Cardiac muscle cell (in vitro differentiated cells and primary cell): ENCODE measurements at regions not wholly inside any gene's neighbourhood (a gene's known extent, or its start where the extent isn't known, plus 50 kb on each side); places are given as distances from the start of the nearest gene placed in this dataset.

Experiments
- DNase-seq, 2 donors: peaks; one replicate each; pipeline versions ENCODE4 v3.0.0 to v3.0.0-alpha.2; 2010 to 2017; ENCODE audit warnings: low read depth in 1 of 2, low spot score in 1 of 2
- H3K27ac ChIP-seq: fragments of 200-600 bp; sonication (generic); 2 replicates; pipeline ENCODE4 v1.5.1; 2016
- H3K27me3 ChIP-seq: fragments of 200-600 bp; sonication (generic); 2 replicates; pipeline ENCODE4 v1.6.0; 2016; ENCODE audit warnings: control low read depth
- H3K36me3 ChIP-seq: fragments of 200-600 bp; sonication (generic); 2 replicates; pipeline ENCODE4 v1.5.1; 2016; ENCODE audit warnings: control low read depth
- H3K4me1 ChIP-seq: fragments of 200-600 bp; sonication (generic); 2 replicates; pipeline ENCODE4 v1.8.1; 2017; ENCODE audit warnings: low read depth, mild to moderate bottlenecking, mixed run types
- H3K4me3 ChIP-seq: fragments of 200-600 bp; sonication (generic); 2 replicates; pipeline ENCODE4 v1.5.1; 2016; ENCODE audit warnings: mild to moderate bottlenecking
- H3K9me3 ChIP-seq: fragments of 200-600 bp; sonication (generic); 2 replicates; pipeline ENCODE4 v1.5.1; 2017; ENCODE audit warnings: low read depth, mild to moderate bottlenecking, control low read depth
- TF ChIP-seq, protein P1 (sequence below): IDR thresholded peaks from 2 replicates; pipeline ENCODE4 v1.5.1; 2012; ENCODE audit warnings: low read depth, mild to moderate bottlenecking, low read length

- TF ChIP-seq, protein P1, sequence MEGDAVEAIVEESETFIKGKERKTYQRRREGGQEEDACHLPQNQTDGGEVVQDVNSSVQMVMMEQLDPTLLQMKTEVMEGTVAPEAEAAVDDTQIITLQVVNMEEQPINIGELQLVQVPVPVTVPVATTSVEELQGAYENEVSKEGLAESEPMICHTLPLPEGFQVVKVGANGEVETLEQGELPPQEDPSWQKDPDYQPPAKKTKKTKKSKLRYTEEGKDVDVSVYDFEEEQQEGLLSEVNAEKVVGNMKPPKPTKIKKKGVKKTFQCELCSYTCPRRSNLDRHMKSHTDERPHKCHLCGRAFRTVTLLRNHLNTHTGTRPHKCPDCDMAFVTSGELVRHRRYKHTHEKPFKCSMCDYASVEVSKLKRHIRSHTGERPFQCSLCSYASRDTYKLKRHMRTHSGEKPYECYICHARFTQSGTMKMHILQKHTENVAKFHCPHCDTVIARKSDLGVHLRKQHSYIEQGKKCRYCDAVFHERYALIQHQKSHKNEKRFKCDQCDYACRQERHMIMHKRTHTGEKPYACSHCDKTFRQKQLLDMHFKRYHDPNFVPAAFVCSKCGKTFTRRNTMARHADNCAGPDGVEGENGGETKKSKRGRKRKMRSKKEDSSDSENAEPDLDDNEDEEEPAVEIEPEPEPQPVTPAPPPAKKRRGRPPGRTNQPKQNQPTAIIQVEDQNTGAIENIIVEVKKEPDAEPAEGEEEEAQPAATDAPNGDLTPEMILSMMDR = no peak
- Histone ChIP-seq H3K27ac (no peak overlapping the region), H3K36me3 (no peaks in the 10 kb centered on the region), H3K4me3 (no peak overlapping the region), H3K27me3 (no peaks in the 10 kb centered on the region), H3K9me3 (no peaks in the 10 kb centered on the region), H3K4me1 (no peaks in the 10 kb centered on the region)
- DNase-seq = no peak
Observed at GRCh38 chr16:9177861-9178260, 86.4 kb downstream of the HAPSTR1 start.

DNA sequence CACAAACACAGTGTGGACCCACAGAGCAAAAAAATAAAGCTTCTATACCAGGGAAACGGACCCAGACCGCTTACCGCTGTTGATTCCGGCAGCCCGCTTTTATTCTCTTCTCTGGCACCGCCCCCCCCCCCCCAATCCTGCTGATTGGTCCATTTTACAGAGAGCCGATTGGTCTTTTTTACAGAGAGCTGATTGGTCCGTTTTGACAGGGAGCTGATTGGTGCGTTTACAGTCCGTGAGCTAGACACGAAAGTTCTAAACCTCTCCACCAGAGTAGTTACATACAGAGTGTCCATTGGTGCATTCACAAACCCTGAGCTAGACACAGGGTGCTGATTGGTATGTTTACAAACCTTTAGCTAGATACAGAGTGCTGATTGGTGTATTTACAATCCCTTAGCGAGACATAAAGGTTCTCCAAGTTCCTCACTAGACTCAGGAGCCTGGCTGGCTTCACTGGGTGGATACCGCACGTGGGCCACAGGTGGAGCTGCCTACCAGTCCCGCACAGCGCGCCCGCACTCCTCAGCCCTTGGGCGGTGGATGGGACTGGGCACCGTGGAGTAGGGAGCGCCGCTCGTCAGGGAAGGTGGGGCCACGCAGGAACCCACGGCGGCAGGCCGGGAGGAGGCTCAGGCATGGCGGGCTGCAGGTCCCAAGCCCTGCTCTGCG, 92.4 kb downstream of the HAPSTR1 start:
- DNase-seq = no peak
- TF ChIP-seq, protein P1 = no peak
- Histone ChIP-seq H3K4me3 (no peak overlapping the region), H3K27me3 (no peaks in the 10 kb centered on the region), H3K4me1 (peaks cover 3% of the 10 kb centered on the region), H3K27ac (no peak overlapping the region), H3K9me3 (no peaks in the 10 kb centered on the region), H3K36me3 (no peaks in the 10 kb centered on the region)

DNA sequence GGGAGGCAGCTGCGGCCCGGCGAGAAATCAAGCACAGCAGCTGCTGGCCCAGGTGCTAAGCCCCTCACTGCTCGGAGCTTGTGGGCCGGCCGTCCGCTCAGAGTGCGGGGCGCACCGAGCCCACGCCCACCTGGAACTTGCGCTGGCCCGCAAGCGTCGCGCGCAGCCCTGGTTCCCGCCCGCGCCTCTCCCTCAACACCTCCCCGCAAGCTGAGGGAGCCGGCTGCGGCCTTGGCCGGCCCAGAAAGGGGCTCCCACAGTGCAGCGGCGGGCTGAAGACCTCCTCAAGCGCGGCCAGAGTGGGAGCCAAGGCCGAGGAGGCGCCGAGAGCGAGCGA, 92.9 kb downstream of the HAPSTR1 start:
- Histone ChIP-seq H3K4me3 (no peak overlapping the region), H3K27me3 (no peaks in the 10 kb centered on the region), H3K4me1 (peaks cover 3% of the 10 kb centered on the region), H3K9me3 (no peaks in the 10 kb centered on the region), H3K36me3 (no peaks in the 10 kb centered on the region), H3K27ac (no peak overlapping the region)
- DNase-seq = no peak
- TF ChIP-seq, protein P1 = no peak

DNA sequence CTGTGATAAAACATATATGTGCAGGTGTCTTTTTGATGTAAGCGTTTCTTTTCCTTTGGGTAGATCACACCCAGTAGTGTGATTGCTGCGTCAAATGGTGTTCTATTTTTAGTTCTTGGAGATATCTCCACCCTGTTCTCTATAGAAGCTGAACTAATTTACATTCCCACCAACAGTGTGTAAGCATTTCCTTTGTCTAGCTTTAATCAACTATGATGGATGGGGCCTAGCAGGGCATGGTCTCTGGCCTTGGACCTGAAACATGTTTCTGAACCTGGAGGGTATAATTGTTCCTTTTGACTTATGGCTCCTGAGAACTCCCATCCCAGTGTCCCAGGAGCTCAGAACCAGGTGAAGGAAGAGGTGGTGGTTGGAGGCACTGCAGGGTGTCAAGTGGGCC, 93.9 kb downstream of the HAPSTR1 start:
- Histone ChIP-seq H3K27ac (no peak overlapping the region), H3K27me3 (no peaks in the 10 kb centered on the region), H3K4me3 (no peak overlapping the region), H3K36me3 (no peaks in the 10 kb centered on the region), H3K9me3 (no peaks in the 10 kb centered on the region), H3K4me1 (peaks cover 3% of the 10 kb centered on the region)
- TF ChIP-seq, protein P1 = no peak
- DNase-seq = no peak

DNA sequence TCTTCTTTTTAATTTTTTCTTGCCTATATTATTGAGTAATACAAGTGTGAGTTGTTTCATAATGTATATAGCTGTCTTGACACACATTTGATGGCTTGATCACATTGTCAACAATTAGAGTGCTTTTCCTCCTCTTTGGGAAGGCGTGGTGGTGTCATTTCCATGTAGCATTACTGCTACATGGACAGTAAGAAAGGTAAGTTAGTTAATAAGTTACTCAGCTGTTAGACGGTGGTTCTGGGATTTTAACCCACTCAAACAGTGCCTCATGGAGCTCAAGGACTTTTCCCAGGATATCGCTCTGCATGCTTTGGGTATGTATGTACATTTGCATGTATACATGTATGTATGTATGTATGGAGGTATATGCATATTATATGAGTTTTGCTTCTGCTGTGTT, 94.6 kb downstream of the HAPSTR1 start:
- Histone ChIP-seq H3K4me3 (no peak overlapping the region), H3K4me1 (peaks cover 3% of the 10 kb centered on the region), H3K27me3 (no peaks in the 10 kb centered on the region), H3K36me3 (no peaks in the 10 kb centered on the region), H3K27ac (no peak overlapping the region), H3K9me3 (no peaks in the 10 kb centered on the region)
- TF ChIP-seq, protein P1 = no peak
- DNase-seq = no peak
